NCI-H1092 (cell line): ENCODE measurements at regions not wholly inside any gene's neighbourhood (a gene's known extent, or its start where the extent isn't known, plus 50 kb on each side); places are given as distances from the start of the nearest gene placed in this dataset.
"Not testable (repeated sequence)": the region's sequence is repeated elsewhere in the genome, so short reads cannot be mapped to it uniquely, and the experiment has no call there.

Experiments used
- DNase-seq: peaks from one replicate; lab custom pipeline; 2025; lab: John Stamatoyannopoulos, UW

- no peak for DNase-seq
Measured at GRCh38 chr3:137820366-137820765, 56.3 kb downstream of the SOX14 start.

- DNase-seq, result no peak
Measured at GRCh38 chr3:137835096-137835495, 71.0 kb downstream of the SOX14 start.

- DNase-seq, result no peak
Measured at GRCh38 chr3:137845194-137845593, 81.1 kb downstream of the SOX14 start.

- DNase-seq, result no peak
Measured at GRCh38 chr3:137845666-137846065, 81.6 kb downstream of the SOX14 start.

GRCh38 chr3:137852391-137852830, 88.3 kb downstream of the SOX14 start:
- DNase-seq, result no peak

- DNase-seq, result no peak
Measured at GRCh38 chr3:137854533-137855261, 90.6 kb downstream of the SOX14 start.

GRCh38 chr3:137866001-137866400, 101.9 kb downstream of the SOX14 start:
- DNase-seq, result no peak

GRCh38 chr3:137866933-137867332, 102.8 kb downstream of the SOX14 start:
- no peak for DNase-seq

GRCh38 chr3:137867611-137868010, 103.5 kb downstream of the SOX14 start:
- no peak for DNase-seq

- DNase-seq, result no peak
Measured at GRCh38 chr3:137869022-137869421, 104.9 kb downstream of the SOX14 start.

- not testable (repeated sequence) for DNase-seq
Measured at GRCh38 chr3:137872589-137872988, 108.5 kb downstream of the SOX14 start.

- DNase-seq, result not testable (repeated sequence)
Measured at GRCh38 chr3:137896842-137897241, 113.1 kb upstream of the CLDN18 start.

- DNase-seq, result no peak
Measured at GRCh38 chr3:137906985-137907649, 102.8 kb upstream of the CLDN18 start.

- DNase-seq, result no peak
Measured at GRCh38 chr3:137924628-137925027, 85.3 kb upstream of the CLDN18 start.

GRCh38 chr3:137925080-137925479, 84.9 kb upstream of the CLDN18 start:
- no peak for DNase-seq

- no peak for DNase-seq
Measured at GRCh38 chr3:137926991-137927390, 83.0 kb upstream of the CLDN18 start.

- no peak for DNase-seq
Measured at GRCh38 chr3:137930976-137931375, 79.0 kb upstream of the CLDN18 start.

- DNase-seq, result no peak
Measured at GRCh38 chr3:137938876-137939275, 71.1 kb upstream of the CLDN18 start.

GRCh38 chr3:137944593-137944992, 65.4 kb upstream of the CLDN18 start:
- DNase-seq, result no peak

GRCh38 chr3:137946356-137946973, 63.5 kb upstream of the CLDN18 start:
- DNase-seq, result peak; percentile 49

GRCh38 chr3:137947117-137947516, 62.8 kb upstream of the CLDN18 start:
- no peak for DNase-seq

GRCh38 chr3:137948400-137949072, 61.4 kb upstream of the CLDN18 start:
- no peak for DNase-seq

GRCh38 chr3:137958636-137959035, 51.3 kb upstream of the CLDN18 start:
- no peak for DNase-seq
